H1 (cell line): ENCODE measurements at regions not wholly inside any gene's neighbourhood (a gene's known extent, or its start where the extent isn't known, plus 50 kb on each side); places are given as distances from the start of the nearest gene placed in this dataset.

ENCODE experiments used
- CTCF ChIA-PET: fragments of 300-600 bp; sonication (Branson Sonifier 250); formaldehyde crosslinking; loops from one replicate; lab custom pipeline; 2021; ENCODE audit not compliant: partially characterized antibody; lab: Charles Lee
- POLR2A ChIA-PET: fragments of 300-600 bp; sonication (Branson Sonifier 250); formaldehyde crosslinking; loops from one replicate; lab custom pipeline; 2021; ENCODE audit warnings: inconsistent platforms; ENCODE audit not compliant: partially characterized antibody; lab: Charles Lee
- DNase-seq, 2 experiments: peaks; one replicate each; pipeline versions ENCODE4 v3.0.0 to v3.0.0-alpha.2; 2010 to 2022; ENCODE audit warnings: low spot score in 2 of 2, low read depth in 1 of 2, mixed read lengths in 1 of 2
- FAIRE-seq: peaks from 2 replicates; lab custom pipeline; 2011; peaks lifted over from hg19 to GRCh38; lab: Jason Lieb, UNC
- H2AFZ ChIP-seq: 2 replicates; pipeline ENCODE4 v1.8.1; 2012; ENCODE audit warnings: low read length, inconsistent platforms
- H2AK5ac ChIP-seq: 2 replicates; pipeline ENCODE4 v1.6.1; 2013; ENCODE audit warnings: low read depth, low read length
- H2BK120ac ChIP-seq: replicated peaks from 2 replicates; pipeline ENCODE3; 2013; ENCODE audit warnings: low read depth, low read length, inconsistent platforms
- H2BK12ac ChIP-seq: 2 replicates; pipeline ENCODE4 v1.6.1; 2013; ENCODE audit warnings: low read depth, low read length
- H2BK15ac ChIP-seq: 2 replicates; pipeline ENCODE4 v1.6.1; 2013; ENCODE audit warnings: low read length
- H2BK20ac ChIP-seq: 2 replicates; pipeline ENCODE4 v1.6.1; 2013; ENCODE audit warnings: low read length
- H2BK5ac ChIP-seq: 2 replicates; pipeline ENCODE4 v1.6.1; 2013; ENCODE audit warnings: low read depth, low read length
- H3K14ac ChIP-seq: 2 replicates; pipeline ENCODE4 v1.6.1; 2013; ENCODE audit warnings: inconsistent platforms; ENCODE audit not compliant: insufficient read length
- H3K18ac ChIP-seq: 2 replicates; pipeline ENCODE4 v1.6.1; 2013; ENCODE audit warnings: low read length; ENCODE audit errors: extremely low read depth
- H3K23ac ChIP-seq: 2 replicates; pipeline ENCODE4 v1.6.1; 2013; ENCODE audit warnings: inconsistent platforms; ENCODE audit not compliant: insufficient read length
- H3K23me2 ChIP-seq: 2 replicates; pipeline ENCODE4 v1.6.1; 2013; ENCODE audit warnings: low read depth, low read length
- H3K27ac ChIP-seq: 2 replicates; pipeline ENCODE4 v1.6.1; 2011; ENCODE audit warnings: low read depth, low read length, inconsistent platforms
- H3K27me3 ChIP-seq, 4 experiments: replicated peaks in 1 of 4; 1 replicate in 1 of 4; 2 replicates in 3 of 4; pipeline versions ENCODE4 v1.6.1 to v1.8.1; 2011 to 2013; ENCODE audit warnings: low read length in 3 of 4, mild to moderate bottlenecking in 3 of 4, inconsistent platforms in 2 of 4, mixed read lengths in 2 of 4, moderate library complexity in 1 of 4; ENCODE audit not compliant: control insufficient read depth in 3 of 4, insufficient read depth in 3 of 4; ENCODE audit errors: extremely low read depth in 1 of 4
- H3K36me3 ChIP-seq, 4 experiments: 2 replicates each; pipeline versions ENCODE4 v1.6.1 to v1.8.1; 2011 to 2013; ENCODE audit warnings: mild to moderate bottlenecking in 4 of 4, low read length in 3 of 4, moderate library complexity in 2 of 4, control low read depth in 1 of 4, inconsistent platforms in 1 of 4; ENCODE audit not compliant: insufficient read depth in 4 of 4, control insufficient read depth in 2 of 4
- H3K4ac ChIP-seq: replicated peaks from 2 replicates; pipeline ENCODE3; 2013; ENCODE audit warnings: low read length, low read depth, mixed read lengths, inconsistent platforms; ENCODE audit not compliant: insufficient read length
- H3K4me1 ChIP-seq, 4 experiments: replicated peaks in 1 of 4; 1 replicate in 1 of 4; 2 replicates in 3 of 4; pipeline versions ENCODE4 v1.6.1 to v1.8.1; 2011 to 2013; ENCODE audit warnings: low read length in 3 of 4, inconsistent platforms in 2 of 4, mixed read lengths in 1 of 4; ENCODE audit not compliant: insufficient read depth in 4 of 4, control insufficient read depth in 3 of 4
- H3K4me2 ChIP-seq, 2 experiments: 2 replicates each; pipeline versions ENCODE4 v1.6.1 to v1.8.1; 2011 to 2013; ENCODE audit warnings: low read depth in 2 of 2, low read length in 2 of 2, control low read depth in 1 of 2, inconsistent platforms in 1 of 2, mild to moderate bottlenecking in 1 of 2; ENCODE audit not compliant: insufficient read depth in 1 of 2
- H3K4me3 ChIP-seq, 4 experiments: fragments of 200-600, 300-600 bp in 1 of 4; sonication (generic), shearing (Covaris generic), sonication (Bioruptor Twin) in 1 of 4; 2 replicates each; pipeline versions ENCODE4 v1.5.1 to v1.8.1; 2011 to 2016; ENCODE audit warnings: low read length in 4 of 4, low read depth in 3 of 4, control low read depth in 2 of 4, inconsistent platforms in 2 of 4, mild to moderate bottlenecking in 2 of 4, mixed read lengths in 1 of 4, moderate library complexity in 1 of 4; ENCODE audit not compliant: insufficient read depth in 2 of 4; ENCODE audit errors: extremely low read depth in 1 of 4
- H3K56ac ChIP-seq: replicated peaks from 2 replicates; pipeline ENCODE3; 2013; ENCODE audit warnings: low read depth, mild to moderate bottlenecking, mixed read lengths, low read length, inconsistent platforms; ENCODE audit not compliant: insufficient read length
- H3K79me1 ChIP-seq: 2 replicates; pipeline ENCODE4 v1.6.1; 2013; ENCODE audit warnings: low read depth, low read length, control low read depth
- H3K79me2 ChIP-seq, 2 experiments: 2 replicates each; pipeline versions ENCODE4 v1.6.1 to v1.8.1; 2012 to 2013; ENCODE audit warnings: low read length in 2 of 2, mild to moderate bottlenecking in 2 of 2, inconsistent platforms in 1 of 2; ENCODE audit not compliant: insufficient read depth in 2 of 2, control insufficient read depth in 1 of 2
- H3K9ac ChIP-seq, 4 experiments: replicated peaks in 1 of 4; 1 replicate in 1 of 4; 2 replicates in 3 of 4; pipeline versions ENCODE4 v1.6.1 to v1.8.1; 2011 to 2013; ENCODE audit warnings: low read depth in 3 of 4, low read length in 3 of 4, control low read depth in 2 of 4, mild to moderate bottlenecking in 2 of 4, moderate library complexity in 2 of 4, inconsistent platforms in 1 of 4; ENCODE audit errors: extremely low read depth in 1 of 4
- H3K9me3 ChIP-seq, 2 experiments: 2 replicates each; pipeline versions ENCODE4 v1.6.1 to v1.8.1; 2012 to 2013; ENCODE audit warnings: mild to moderate bottlenecking in 2 of 2, moderate library complexity in 2 of 2, control low read depth in 1 of 2, inconsistent platforms in 1 of 2, low read depth in 1 of 2, low read length in 1 of 2, mixed read lengths in 1 of 2; ENCODE audit not compliant: insufficient read depth in 2 of 2
- H4K20me1 ChIP-seq, 2 experiments: replicated peaks in 1 of 2; 2 replicates each; pipeline versions ENCODE3 to v1.8.1; 2011 to 2013; ENCODE audit warnings: inconsistent platforms in 2 of 2, low read length in 2 of 2, mild to moderate bottlenecking in 1 of 2; ENCODE audit not compliant: insufficient read depth in 2 of 2, control insufficient read depth in 1 of 2
- H4K5ac ChIP-seq: 2 replicates; pipeline ENCODE4 v1.6.1; 2013; ENCODE audit warnings: low read length, low read depth, mixed read lengths, inconsistent platforms; ENCODE audit not compliant: insufficient read length
- H4K8ac ChIP-seq: 2 replicates; pipeline ENCODE4 v1.8.0; 2013; ENCODE audit warnings: mild to moderate bottlenecking, moderate library complexity, low read length, inconsistent platforms; ENCODE audit not compliant: insufficient read depth; ENCODE audit errors: extremely low read depth
- H4K91ac ChIP-seq: replicated peaks from 2 replicates; pipeline ENCODE3; 2013; ENCODE audit warnings: low read length, mixed read lengths, inconsistent platforms; ENCODE audit not compliant: insufficient read length
- BCL11A ChIP-seq, 2 experiments: IDR thresholded peaks; one replicate each; pipeline ENCODE4 v1.6.1; 2011; ENCODE audit warnings: low read depth in 2 of 2, low read length in 2 of 2, mild to moderate bottlenecking in 2 of 2
- WGBS, 2 experiments: shearing (Covaris generic) in 1 of 2; methylation state at CpG; one replicate each; pipeline versions ENCODE4 v1.1.6 to v1.1.7; 2013 to 2015; ENCODE audit warnings: low lambda C conversion rate in 2 of 2, mixed read lengths in 2 of 2, inconsistent platforms in 1 of 2, low coverage in 1 of 2, missing lambda C conversion rate in 1 of 2; ENCODE audit not compliant: insufficient replicate concordance in 2 of 2, insufficient coverage in 1 of 2, insufficient read length in 1 of 2; ENCODE audit errors: extremely low coverage in 1 of 2, missing lambda C conversion rate in 1 of 2; 5-methylcytosine and 5-hydroxymethylcytosine counted together

GRCh38 chr6:73879501-73880293, 183.7 kb downstream of the CD109 start:
- Histone ChIP-seq H3K4me3 (no peak overlapping the region), H3K79me1 (no peaks in the 10 kb centered on the region), H3K18ac (no peak overlapping the region), H2BK12ac (no peak overlapping the region), H2BK15ac (no peak overlapping the region), H3K27ac (no peak overlapping the region), H3K4me2 (no peak overlapping the region), H4K8ac (no peak overlapping the region), H4K20me1 (no peaks in the 10 kb centered on the region), H2AK5ac (no peak overlapping the region), H3K14ac (no peak overlapping the region), H3K36me3 (no peaks in the 10 kb centered on the region), H4K91ac (no peak overlapping the region), H2BK120ac (no peak overlapping the region), H3K4ac (no peak overlapping the region), H3K56ac (no peak overlapping the region), H3K27me3 (no peaks in the 10 kb centered on the region), H2BK20ac (no peak overlapping the region), H3K9me3 (no peaks in the 10 kb centered on the region), H3K79me2 (no peaks in the 10 kb centered on the region), H2BK5ac (no peak overlapping the region), H3K9ac (no peak overlapping the region), H3K4me1 (no peaks in the 10 kb centered on the region), H2AFZ (no peak overlapping the region), H3K23ac (no peak overlapping the region), H4K5ac (no peak overlapping the region), H3K23me2 (no peaks in the 10 kb centered on the region)
- POLR2A ChIA-PET = interaction anchor here (0.6 kb wide), 1 partner anchor 507 kb away, joined by 4 read pairs; no protein-coding TSS in a partner anchor
- FAIRE-seq (no peak), DNase-seq (no peak)
- CTCF ChIA-PET = no interaction called here
- WGBS, 2 experiments = 81% methylated on average over 8 of the region's 8 CpGs; no CpG with 5 or more reads in 1 of the 2 experiments
- no peak for TF ChIP-seq BCL11A (IDR thresholded peaks at IDR 0.05; ENCODE audit: low read depth in 2 of 2, low read length in 2 of 2)
